Liver (tissue), 3 donors: ENCODE measurements at regions not wholly inside any gene's neighbourhood (a gene's known extent, or its start where the extent isn't known, plus 50 kb on each side); places are given as distances from the start of the nearest gene placed in this dataset.

ENCODE experiments used
- GABPA ChIP-seq, 2 donors: IDR thresholded peaks in 1 of 2; conservative IDR thresholded peaks in 1 of 2; 2 replicates each; pipeline ENCODE4 v1.6.1; 2016; ENCODE audit warnings: antibody characterized with exemption in 2 of 2, mild to moderate bottlenecking in 1 of 2, moderate library complexity in 1 of 2
- TF ChIP-seq, protein P1 (sequence below): IDR thresholded peaks from 2 replicates; pipeline ENCODE4 v1.6.1; 2016; ENCODE audit warnings: antibody characterized with exemption
- TF ChIP-seq, protein P2 (sequence below): IDR thresholded peaks from 2 replicates; pipeline ENCODE4 v1.6.1; 2016; ENCODE audit warnings: antibody characterized with exemption
- TF ChIP-seq, protein P3 (sequence below): fragments of 150-350 bp; IDR thresholded peaks from 2 replicates; pipeline ENCODE4 v1.5.1; 2017; ENCODE audit warnings: improper control_type of control experiment, low read depth, low read length; ENCODE audit not compliant: missing input control
- TF ChIP-seq, protein P4 (sequence below): IDR thresholded peaks from 2 replicates; pipeline ENCODE4 v1.6.1; 2016; ENCODE audit warnings: antibody characterized with exemption, mild to moderate bottlenecking
- donor health status: healthy.
- donor health status: healthy.

DNA sequence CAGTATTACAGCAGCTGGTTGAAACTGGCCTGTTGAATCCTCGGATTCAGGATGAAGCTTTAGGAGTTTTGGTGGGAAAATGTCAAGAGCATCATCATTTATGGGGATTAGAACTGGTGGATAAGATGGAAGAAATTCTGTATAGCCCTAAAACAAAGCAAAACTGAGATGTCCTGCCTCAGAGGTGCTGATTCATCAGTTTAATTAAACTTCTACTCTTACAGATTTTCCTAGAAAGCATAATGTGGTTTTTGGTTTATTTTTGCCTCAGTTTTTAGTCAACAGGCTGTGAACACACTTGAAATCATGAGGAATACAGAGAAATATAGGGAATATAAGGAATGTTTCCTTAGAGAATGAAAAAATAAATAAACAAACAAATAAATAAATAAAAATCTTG, 228.7 kb upstream of the POU3F2 start:
- TF ChIP-seq, protein P1, sequence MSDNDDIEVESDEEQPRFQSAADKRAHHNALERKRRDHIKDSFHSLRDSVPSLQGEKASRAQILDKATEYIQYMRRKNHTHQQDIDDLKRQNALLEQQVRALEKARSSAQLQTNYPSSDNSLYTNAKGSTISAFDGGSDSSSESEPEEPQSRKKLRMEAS, result no peak
- TF ChIP-seq, protein P2, sequence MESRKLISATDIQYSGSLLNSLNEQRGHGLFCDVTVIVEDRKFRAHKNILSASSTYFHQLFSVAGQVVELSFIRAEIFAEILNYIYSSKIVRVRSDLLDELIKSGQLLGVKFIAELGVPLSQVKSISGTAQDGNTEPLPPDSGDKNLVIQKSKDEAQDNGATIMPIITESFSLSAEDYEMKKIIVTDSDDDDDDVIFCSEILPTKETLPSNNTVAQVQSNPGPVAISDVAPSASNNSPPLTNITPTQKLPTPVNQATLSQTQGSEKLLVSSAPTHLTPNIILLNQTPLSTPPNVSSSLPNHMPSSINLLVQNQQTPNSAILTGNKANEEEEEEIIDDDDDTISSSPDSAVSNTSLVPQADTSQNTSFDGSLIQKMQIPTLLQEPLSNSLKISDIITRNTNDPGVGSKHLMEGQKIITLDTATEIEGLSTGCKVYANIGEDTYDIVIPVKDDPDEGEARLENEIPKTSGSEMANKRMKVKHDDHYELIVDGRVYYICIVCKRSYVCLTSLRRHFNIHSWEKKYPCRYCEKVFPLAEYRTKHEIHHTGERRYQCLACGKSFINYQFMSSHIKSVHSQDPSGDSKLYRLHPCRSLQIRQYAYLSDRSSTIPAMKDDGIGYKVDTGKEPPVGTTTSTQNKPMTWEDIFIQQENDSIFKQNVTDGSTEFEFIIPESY, result no peak
- TF ChIP-seq, protein P3, sequence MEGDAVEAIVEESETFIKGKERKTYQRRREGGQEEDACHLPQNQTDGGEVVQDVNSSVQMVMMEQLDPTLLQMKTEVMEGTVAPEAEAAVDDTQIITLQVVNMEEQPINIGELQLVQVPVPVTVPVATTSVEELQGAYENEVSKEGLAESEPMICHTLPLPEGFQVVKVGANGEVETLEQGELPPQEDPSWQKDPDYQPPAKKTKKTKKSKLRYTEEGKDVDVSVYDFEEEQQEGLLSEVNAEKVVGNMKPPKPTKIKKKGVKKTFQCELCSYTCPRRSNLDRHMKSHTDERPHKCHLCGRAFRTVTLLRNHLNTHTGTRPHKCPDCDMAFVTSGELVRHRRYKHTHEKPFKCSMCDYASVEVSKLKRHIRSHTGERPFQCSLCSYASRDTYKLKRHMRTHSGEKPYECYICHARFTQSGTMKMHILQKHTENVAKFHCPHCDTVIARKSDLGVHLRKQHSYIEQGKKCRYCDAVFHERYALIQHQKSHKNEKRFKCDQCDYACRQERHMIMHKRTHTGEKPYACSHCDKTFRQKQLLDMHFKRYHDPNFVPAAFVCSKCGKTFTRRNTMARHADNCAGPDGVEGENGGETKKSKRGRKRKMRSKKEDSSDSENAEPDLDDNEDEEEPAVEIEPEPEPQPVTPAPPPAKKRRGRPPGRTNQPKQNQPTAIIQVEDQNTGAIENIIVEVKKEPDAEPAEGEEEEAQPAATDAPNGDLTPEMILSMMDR, result no peak
- TF ChIP-seq GABPA (IDR thresholded peaks at IDR 0.05 in 1 of 2, conservative IDR thresholded peaks at IDR 0.05 in 1 of 2), result no peak
- TF ChIP-seq, protein P4, sequence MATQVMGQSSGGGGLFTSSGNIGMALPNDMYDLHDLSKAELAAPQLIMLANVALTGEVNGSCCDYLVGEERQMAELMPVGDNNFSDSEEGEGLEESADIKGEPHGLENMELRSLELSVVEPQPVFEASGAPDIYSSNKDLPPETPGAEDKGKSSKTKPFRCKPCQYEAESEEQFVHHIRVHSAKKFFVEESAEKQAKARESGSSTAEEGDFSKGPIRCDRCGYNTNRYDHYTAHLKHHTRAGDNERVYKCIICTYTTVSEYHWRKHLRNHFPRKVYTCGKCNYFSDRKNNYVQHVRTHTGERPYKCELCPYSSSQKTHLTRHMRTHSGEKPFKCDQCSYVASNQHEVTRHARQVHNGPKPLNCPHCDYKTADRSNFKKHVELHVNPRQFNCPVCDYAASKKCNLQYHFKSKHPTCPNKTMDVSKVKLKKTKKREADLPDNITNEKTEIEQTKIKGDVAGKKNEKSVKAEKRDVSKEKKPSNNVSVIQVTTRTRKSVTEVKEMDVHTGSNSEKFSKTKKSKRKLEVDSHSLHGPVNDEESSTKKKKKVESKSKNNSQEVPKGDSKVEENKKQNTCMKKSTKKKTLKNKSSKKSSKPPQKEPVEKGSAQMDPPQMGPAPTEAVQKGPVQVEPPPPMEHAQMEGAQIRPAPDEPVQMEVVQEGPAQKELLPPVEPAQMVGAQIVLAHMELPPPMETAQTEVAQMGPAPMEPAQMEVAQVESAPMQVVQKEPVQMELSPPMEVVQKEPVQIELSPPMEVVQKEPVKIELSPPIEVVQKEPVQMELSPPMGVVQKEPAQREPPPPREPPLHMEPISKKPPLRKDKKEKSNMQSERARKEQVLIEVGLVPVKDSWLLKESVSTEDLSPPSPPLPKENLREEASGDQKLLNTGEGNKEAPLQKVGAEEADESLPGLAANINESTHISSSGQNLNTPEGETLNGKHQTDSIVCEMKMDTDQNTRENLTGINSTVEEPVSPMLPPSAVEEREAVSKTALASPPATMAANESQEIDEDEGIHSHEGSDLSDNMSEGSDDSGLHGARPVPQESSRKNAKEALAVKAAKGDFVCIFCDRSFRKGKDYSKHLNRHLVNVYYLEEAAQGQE, result no peak
